GM18502 (cell line): ENCODE measurements at regions not wholly inside any gene's neighbourhood (a gene's known extent, or its start where the extent isn't known, plus 50 kb on each side); places are given as distances from the start of the nearest gene placed in this dataset.

Source experiments
- ATAC-seq: cut with Tn5 transposase; IDR thresholded peaks from one replicate; pipeline ENCODE4 v1.9.1; 2021; ENCODE audit warnings: mild to moderate bottlenecking; ENCODE audit not compliant: unreplicated experiment, poor library complexity

GRCh38 chr6:147849401-147850330, 341.2 kb downstream of the SAMD5 start:
- no peak for ATAC-seq

- ATAC-seq: no peak
Observed at GRCh38 chr6:147852772-147853171, 344.3 kb downstream of the SAMD5 start.

- ATAC-seq: no peak
Observed at GRCh38 chr6:147853574-147853973, 345.1 kb downstream of the SAMD5 start.

- no peak for ATAC-seq
Observed at GRCh38 chr6:147855803-147856482, 347.5 kb downstream of the SAMD5 start.

- no peak for ATAC-seq
Observed at GRCh38 chr6:147856687-147857086, 348.2 kb downstream of the SAMD5 start.

- no peak for ATAC-seq
Observed at GRCh38 chr6:147858421-147858820, 349.9 kb downstream of the SAMD5 start.

- no peak for ATAC-seq
Observed at GRCh38 chr6:147859071-147859470, 350.6 kb downstream of the SAMD5 start.

- ATAC-seq: no peak
Observed at GRCh38 chr6:147861696-147862095, 353.2 kb downstream of the SAMD5 start.

GRCh38 chr6:147867433-147868226, 359.1 kb downstream of the SAMD5 start:
- ATAC-seq: no peak

GRCh38 chr6:147868427-147869190, 360.1 kb downstream of the SAMD5 start:
- ATAC-seq: no peak

GRCh38 chr6:147869201-147869600, 360.7 kb downstream of the SAMD5 start:
- ATAC-seq: no peak

- no peak for ATAC-seq
Observed at GRCh38 chr6:147869869-147870268, 361.4 kb downstream of the SAMD5 start.

- no peak for ATAC-seq
Observed at GRCh38 chr6:147870506-147871110, 362.1 kb downstream of the SAMD5 start.

- no peak for ATAC-seq
Observed at GRCh38 chr6:147872002-147872401, 363.5 kb downstream of the SAMD5 start.

GRCh38 chr6:147873816-147874215, 365.3 kb downstream of the SAMD5 start:
- no peak for ATAC-seq

GRCh38 chr6:147874322-147874721, 365.8 kb downstream of the SAMD5 start:
- no peak for ATAC-seq

- no peak for ATAC-seq
Observed at GRCh38 chr6:147879031-147879580, 370.6 kb downstream of the SAMD5 start.

GRCh38 chr6:147881432-147881831, 372.9 kb downstream of the SAMD5 start:
- ATAC-seq: no peak

- ATAC-seq: no peak
Observed at GRCh38 chr6:147888374-147888773, 379.9 kb downstream of the SAMD5 start.
